Effector memory CD4-positive, alpha-beta T cell (primary cell): ENCODE measurements at regions not wholly inside any gene's neighbourhood (a gene's known extent, or its start where the extent isn't known, plus 50 kb on each side); places are given as distances from the start of the nearest gene placed in this dataset.

Experiments
- DNase-seq, 3 donors: peaks; one replicate each; pipeline ENCODE4 v3.0.0-alpha.2; 2020
- H3K27ac ChIP-seq: 2 replicates; pipeline ENCODE4 v1.7.0; 2013; ENCODE audit warnings: mild to moderate bottlenecking, low read length, moderate library complexity; ENCODE audit not compliant: insufficient read depth, poor library complexity, severe bottlenecking
- H3K27me3 ChIP-seq: replicated peaks from 2 replicates; pipeline ENCODE4 v1.7.0; 2013; ENCODE audit warnings: mild to moderate bottlenecking, low read length; ENCODE audit not compliant: insufficient read depth, control insufficient read depth, poor library complexity, severe bottlenecking
- H3K36me3 ChIP-seq: 2 replicates; pipeline ENCODE4 v1.7.0; 2013; ENCODE audit warnings: mild to moderate bottlenecking, low read length, moderate library complexity; ENCODE audit not compliant: control insufficient read depth, insufficient read depth
- H3K4me1 ChIP-seq: 2 replicates; pipeline ENCODE4 v1.7.0; 2013; ENCODE audit warnings: low read length, mild to moderate bottlenecking; ENCODE audit not compliant: control insufficient read depth, insufficient read depth, poor library complexity, severe bottlenecking
- H3K4me3 ChIP-seq: 2 replicates; pipeline ENCODE4 v1.7.0; 2013; ENCODE audit warnings: low read length, low read depth, mild to moderate bottlenecking; ENCODE audit not compliant: insufficient read depth, poor library complexity, severe bottlenecking
- H3K9me3 ChIP-seq: 2 replicates; pipeline ENCODE4 v1.7.0; 2013; ENCODE audit warnings: mild to moderate bottlenecking, low read length, moderate library complexity; ENCODE audit not compliant: control insufficient read depth

- no peaks in the 10 kb centered on the region for H3K36me3 ChIP-seq
- H3K4me1 ChIP-seq = no peaks in the 10 kb centered on the region
- H3K4me3 ChIP-seq = no peak overlapping the region
- no peak for DNase-seq
- H3K27me3 ChIP-seq = no peaks in the 10 kb centered on the region
- no peaks in the 10 kb centered on the region for H3K9me3 ChIP-seq
- no peak overlapping the region for H3K27ac ChIP-seq
These were observed 276.6 kb upstream of the DIO3 start for GRCh38 chr14:101284711-101285110.

- no peak for DNase-seq
- Histone ChIP-seq H3K27me3 (no peaks in the 10 kb centered on the region), H3K9me3 (no peaks in the 10 kb centered on the region), H3K4me1 (no peaks in the 10 kb centered on the region), H3K4me3 (no peak overlapping the region), H3K36me3 (no peaks in the 10 kb centered on the region), H3K27ac (no peak overlapping the region)
These were observed 274.9 kb upstream of the DIO3 start for GRCh38 chr14:101286271-101287018.

- Histone ChIP-seq H3K36me3 (no peaks in the 10 kb centered on the region), H3K9me3 (no peaks in the 10 kb centered on the region), H3K4me3 (no peak overlapping the region), H3K27me3 (no peaks in the 10 kb centered on the region), H3K27ac (no peak overlapping the region), H3K4me1 (no peaks in the 10 kb centered on the region)
- no peak for DNase-seq
These were observed 272.7 kb upstream of the DIO3 start for GRCh38 chr14:101288436-101289229.

- no peaks in the 10 kb centered on the region for H3K4me1 ChIP-seq
- no peak overlapping the region for H3K4me3 ChIP-seq
- no peaks in the 10 kb centered on the region for H3K27me3 ChIP-seq
- no peaks in the 10 kb centered on the region for H3K36me3 ChIP-seq
- no peak overlapping the region for H3K27ac ChIP-seq
- no peak for DNase-seq
- no peaks in the 10 kb centered on the region for H3K9me3 ChIP-seq
These were observed 272.0 kb upstream of the DIO3 start for GRCh38 chr14:101289230-101289690.

GRCh38 chr14:101289911-101290310, 271.4 kb upstream of the DIO3 start:
- H3K4me3 ChIP-seq = no peak overlapping the region
- no peak overlapping the region for H3K27ac ChIP-seq
- no peaks in the 10 kb centered on the region for H3K27me3 ChIP-seq
- H3K9me3 ChIP-seq = no peaks in the 10 kb centered on the region
- DNase-seq = no peak
- no peaks in the 10 kb centered on the region for H3K36me3 ChIP-seq
- no peaks in the 10 kb centered on the region for H3K4me1 ChIP-seq

- Histone ChIP-seq H3K36me3 (no peaks in the 10 kb centered on the region), H3K27me3 (no peaks in the 10 kb centered on the region), H3K9me3 (no peaks in the 10 kb centered on the region), H3K4me3 (no peak overlapping the region), H3K4me1 (no peaks in the 10 kb centered on the region), H3K27ac (no peak overlapping the region)
- DNase-seq = no peak
These were observed 270.7 kb upstream of the DIO3 start for GRCh38 chr14:101290611-101291010.

GRCh38 chr14:101291390-101291789, 269.9 kb upstream of the DIO3 start:
- H3K27me3 ChIP-seq = no peaks in the 10 kb centered on the region

GRCh38 chr14:101292448-101292847, 268.8 kb upstream of the DIO3 start:
- no peaks in the 10 kb centered on the region for H3K27me3 ChIP-seq
- no peak for DNase-seq
- H3K36me3 ChIP-seq = no peaks in the 10 kb centered on the region
- no peaks in the 10 kb centered on the region for H3K9me3 ChIP-seq
- no peaks in the 10 kb centered on the region for H3K4me1 ChIP-seq
- no peak overlapping the region for H3K27ac ChIP-seq
- no peak overlapping the region for H3K4me3 ChIP-seq

More at GRCh38 chr14:101291390-101291789, 269.9 kb upstream of the DIO3 start:
- H3K9me3 ChIP-seq = no peaks in the 10 kb centered on the region
- H3K27ac ChIP-seq = no peak overlapping the region
- H3K4me1 ChIP-seq = no peaks in the 10 kb centered on the region
- H3K4me3 ChIP-seq = no peak overlapping the region
- H3K36me3 ChIP-seq = no peaks in the 10 kb centered on the region
- no peak for DNase-seq

GRCh38 chr14:101293605-101294004, 267.7 kb upstream of the DIO3 start:
- DNase-seq = no peak
- no peaks in the 10 kb centered on the region for H3K4me1 ChIP-seq
- H3K27ac ChIP-seq = no peak overlapping the region
- H3K27me3 ChIP-seq = no peaks in the 10 kb centered on the region
- no peak overlapping the region for H3K4me3 ChIP-seq
- no peaks in the 10 kb centered on the region for H3K36me3 ChIP-seq
- no peaks in the 10 kb centered on the region for H3K9me3 ChIP-seq

- H3K27me3 ChIP-seq = no peaks in the 10 kb centered on the region
- no peaks in the 10 kb centered on the region for H3K9me3 ChIP-seq
- H3K4me3 ChIP-seq = no peak overlapping the region
- H3K4me1 ChIP-seq = no peaks in the 10 kb centered on the region
- H3K27ac ChIP-seq = no peak overlapping the region
- DNase-seq = no peak
- H3K36me3 ChIP-seq = no peaks in the 10 kb centered on the region
These were observed 267.2 kb upstream of the DIO3 start for GRCh38 chr14:101294136-101294535.
